GM19468 (cell line): ENCODE measurements at regions not wholly inside any gene's neighbourhood (a gene's known extent, or its start where the extent isn't known, plus 50 kb on each side); places are given as distances from the start of the nearest gene placed in this dataset.

Experiments used
- ATAC-seq: cut with Tn5 transposase; IDR thresholded peaks from one replicate; pipeline ENCODE4 v1.9.1; 2021; ENCODE audit warnings: mild to moderate bottlenecking, moderate library complexity, moderate number of reproducible peaks; ENCODE audit not compliant: unreplicated experiment; ENCODE audit errors: extremely low read depth

DNA sequence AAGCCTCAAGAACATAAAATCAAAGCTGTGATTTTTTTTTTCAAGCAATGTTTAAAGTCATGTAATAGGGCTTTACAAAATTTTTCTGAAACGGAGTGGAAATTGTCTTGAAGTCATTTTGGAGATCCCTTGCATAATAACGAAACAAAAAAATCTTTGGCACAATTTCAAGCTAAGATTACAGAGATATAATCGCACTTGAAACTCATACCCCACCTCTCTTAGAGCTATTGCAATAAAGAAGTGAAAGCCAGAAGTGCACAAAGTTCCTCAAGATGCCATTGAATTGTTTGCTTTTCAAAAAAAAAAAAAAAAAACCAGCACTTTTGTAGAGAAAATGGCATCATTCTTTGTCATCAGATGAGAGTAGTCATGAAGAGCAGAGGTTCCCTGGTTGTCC lies 152.3 kb downstream of the PAX3 start:
- ATAC-seq = no peak

DNA sequence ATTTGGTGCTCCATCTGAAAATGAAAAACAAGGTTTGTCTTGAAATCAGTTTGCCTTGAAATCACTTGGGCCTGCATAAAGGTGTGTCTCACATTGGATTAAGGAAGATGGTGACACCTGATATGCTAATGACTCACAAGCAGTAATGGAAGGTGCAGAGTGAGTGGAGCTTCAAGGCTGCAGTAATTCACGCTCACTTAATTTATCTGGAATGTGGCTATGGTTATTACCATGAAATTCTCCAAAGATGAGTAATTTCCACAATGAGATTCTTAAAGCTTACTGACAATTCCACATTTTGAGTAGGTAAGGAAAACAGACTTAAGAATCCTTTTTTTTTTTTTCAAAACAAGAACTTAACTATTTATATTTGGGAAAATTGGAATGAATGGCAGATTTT lies 156.8 kb downstream of the PAX3 start:
- ATAC-seq = no peak

DNA sequence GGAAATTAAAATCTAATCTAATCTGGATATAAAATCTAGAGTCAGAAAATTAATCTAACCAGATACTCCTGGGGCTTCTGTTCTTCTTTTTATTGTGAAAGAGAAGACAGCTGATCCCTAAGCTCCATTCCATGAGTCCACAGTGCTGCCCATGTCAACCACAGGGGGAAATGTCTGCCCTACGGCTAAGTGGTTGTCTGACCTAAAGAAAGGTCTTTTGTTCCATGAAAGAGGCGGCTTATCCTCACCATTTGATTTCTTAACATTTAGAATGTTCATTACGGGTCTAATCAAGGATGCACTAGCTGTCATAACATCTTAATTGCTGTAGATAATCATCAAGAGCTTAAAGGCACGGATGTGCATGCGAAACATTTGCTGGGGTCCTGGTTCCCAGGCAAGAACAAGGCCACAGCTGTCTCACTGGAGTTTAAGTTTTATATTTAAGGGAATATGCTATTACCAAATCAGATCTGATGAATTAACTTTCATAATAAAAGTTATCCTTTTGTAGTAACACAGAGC lies 162.6 kb downstream of the PAX3 start:
- no peak for ATAC-seq

DNA sequence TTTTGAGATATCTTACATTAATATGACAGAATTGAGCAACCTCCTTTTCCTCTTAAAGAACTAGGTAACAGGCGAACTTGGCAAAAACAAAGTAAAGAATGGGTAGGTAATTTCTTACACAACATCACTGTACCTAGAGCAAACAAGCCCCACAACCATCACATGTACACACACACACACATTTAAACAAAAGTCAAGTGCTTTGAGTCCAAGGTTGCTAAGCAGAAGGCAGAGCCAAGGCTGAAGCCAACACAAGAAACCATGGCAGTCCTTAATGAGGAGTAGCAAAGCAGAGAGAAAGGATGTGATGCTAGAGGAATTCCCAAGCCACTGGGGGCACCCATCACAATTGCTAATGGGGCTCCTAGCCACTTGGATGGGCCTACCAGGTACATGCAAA lies 164.1 kb downstream of the PAX3 start:
- no peak for ATAC-seq

DNA sequence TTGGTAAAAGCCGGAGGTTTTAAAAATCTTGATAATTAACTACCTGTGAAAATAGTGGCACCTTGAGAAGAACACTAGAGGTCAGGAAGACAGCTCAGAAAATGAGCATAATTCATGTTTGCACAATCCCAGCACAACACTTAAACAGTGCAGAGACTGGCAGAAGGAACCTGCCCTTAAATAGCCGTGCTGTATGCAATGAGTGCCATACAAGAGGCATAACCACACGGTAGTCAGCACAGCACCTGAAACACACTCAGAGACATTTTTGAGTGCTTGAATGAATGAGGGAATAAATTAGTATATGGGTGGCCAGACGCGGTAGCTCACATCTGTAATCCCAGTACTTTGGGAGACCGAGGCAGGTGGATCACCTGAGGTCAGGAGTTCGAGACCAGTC lies 164.9 kb downstream of the PAX3 start:
- ATAC-seq = no peak

DNA sequence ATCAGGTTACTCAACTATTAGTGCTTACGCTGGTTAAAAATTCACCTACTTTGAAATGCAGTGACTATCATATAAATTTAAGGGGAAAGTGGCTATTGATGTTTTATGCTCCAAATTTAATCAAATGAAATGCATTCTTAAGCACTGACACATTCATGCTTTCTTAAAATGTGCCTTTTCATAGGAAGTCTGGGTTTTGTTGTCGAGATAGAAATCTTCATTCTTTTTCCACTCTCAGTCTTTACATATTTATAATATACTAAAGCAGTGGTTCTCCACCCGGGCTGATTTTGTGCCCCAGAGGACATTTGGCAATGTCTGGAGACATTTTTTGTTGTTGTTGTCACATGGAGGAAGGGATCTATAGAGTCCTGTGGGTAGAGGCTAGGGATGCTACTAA lies 167.9 kb downstream of the PAX3 start:
- no peak for ATAC-seq

DNA sequence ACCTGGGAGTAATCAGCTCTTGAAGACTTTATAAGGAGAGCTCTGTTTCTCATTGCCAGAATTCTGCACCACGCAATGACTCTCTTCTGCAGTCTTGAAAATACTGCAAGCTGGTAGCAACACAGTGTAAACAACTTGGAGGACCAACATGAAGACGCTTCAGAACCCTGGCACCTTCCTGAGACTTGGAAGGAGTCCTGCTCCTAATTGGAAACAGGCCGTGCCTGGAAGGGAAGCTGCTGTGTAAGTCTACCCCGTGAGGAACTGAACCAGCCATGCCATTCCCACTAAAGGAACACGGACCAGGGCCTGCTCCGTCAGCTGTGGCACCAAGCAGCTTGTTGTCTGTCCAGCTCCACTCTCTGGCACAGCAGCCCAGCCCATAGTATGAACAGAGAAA lies 171.1 kb downstream of the PAX3 start:
- no peak for ATAC-seq

DNA sequence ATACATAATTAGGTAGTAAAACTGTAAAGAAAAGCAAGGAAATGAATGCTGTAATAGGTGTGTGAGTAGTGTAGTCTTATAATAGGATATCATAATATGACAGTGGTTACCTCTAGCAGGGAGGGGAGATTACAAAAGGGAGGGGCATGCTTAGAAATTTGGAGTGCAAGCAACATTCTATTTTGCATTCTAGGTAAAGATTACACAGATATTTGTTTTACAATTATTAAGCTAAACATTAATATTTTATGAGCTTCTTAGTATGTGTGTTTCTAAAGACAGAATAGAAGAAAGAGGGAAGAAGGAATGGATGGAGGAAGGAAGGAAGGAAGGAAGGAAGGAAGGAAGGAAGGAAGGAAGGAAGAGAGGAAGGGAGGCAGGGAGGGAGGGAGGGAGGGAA lies 177.9 kb downstream of the PAX3 start:
- ATAC-seq = no peak

DNA sequence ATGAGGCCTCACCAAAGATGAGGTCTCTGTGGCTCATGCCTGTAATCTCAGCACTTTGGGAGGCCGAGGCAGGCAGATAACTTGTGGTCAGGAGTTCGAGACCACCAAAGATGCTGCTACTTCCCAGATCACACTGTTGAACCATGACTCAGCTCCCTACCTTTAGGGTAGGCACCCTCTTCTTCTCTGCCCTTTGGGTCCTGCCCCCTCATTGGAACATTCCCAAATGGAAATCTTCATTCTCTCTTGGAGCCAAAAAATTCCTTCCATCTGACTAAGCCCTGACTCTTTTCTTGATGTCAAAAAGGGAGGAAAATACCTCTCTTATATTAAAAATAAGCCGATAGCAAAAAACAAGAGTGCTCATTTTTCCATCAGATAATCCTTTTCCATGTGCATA lies 183.5 kb downstream of the PAX3 start:
- ATAC-seq = no peak

DNA sequence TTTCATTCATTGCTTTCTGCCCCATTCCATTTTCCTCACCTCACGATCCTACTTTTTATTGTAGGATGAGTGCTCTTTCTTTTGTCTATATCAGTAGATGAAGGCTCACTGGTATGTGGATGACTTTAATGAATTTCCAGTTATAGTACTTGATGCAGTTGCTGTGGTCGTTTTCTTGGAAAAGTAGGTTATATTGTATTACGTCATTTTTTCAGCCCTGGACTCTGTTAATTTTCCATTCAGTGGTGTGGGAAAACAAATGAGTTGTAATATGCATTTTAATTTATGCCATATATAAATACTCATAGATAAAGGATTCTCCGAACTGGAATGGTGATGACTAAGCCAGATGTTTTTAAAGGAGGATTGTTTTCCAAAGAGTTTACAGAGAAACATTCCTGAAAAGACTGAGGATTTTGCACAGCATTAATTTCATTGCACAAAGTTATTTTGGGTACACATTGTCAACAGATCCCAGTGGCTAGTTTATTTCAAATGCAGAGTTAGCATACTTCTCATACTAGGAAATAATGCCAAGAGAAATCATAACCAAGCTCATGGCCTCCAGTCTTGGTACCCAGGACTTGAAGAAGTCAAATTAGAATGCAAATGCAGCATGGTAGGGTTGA lies 189.7 kb downstream of the PAX3 start:
- ATAC-seq = no peak

DNA sequence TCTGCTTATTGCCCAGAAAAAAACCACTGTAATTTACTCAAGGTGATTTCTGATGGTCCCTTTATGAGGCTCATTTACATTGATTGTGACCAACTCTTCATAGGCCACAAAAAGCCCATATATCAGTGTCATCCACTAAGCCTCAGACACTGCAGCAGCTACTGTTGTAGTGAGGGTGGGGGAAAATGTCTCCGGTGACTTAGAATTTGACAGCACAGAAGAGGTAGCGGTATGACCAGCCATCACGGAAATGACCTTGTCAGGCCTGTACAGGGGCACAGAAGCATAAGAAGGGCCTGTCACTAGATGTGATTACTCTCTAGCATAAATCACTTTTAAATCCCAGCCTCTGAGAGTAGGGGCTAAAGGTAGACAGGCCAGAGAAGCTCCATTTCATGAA lies 190.3 kb downstream of the PAX3 start:
- no peak for ATAC-seq

DNA sequence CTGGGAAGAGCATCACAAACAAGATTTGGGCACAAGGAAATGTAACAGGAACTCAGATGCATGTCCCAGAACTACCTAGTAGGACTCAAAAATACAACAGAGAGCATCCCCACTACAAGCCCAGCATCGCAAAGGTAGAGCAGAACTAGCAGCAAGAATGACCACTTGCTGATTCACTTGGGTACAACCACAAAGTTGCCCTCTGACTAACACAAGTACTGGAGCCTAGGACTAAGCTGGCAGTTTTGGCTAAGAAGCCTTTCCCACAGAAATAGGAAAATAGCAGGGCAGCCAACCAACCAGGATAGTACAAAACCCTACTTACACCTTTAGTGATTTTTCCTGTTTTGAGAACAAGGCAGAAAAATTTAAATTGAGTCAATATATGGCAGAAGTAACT lies 193.8 kb downstream of the PAX3 start:
- ATAC-seq = no peak

DNA sequence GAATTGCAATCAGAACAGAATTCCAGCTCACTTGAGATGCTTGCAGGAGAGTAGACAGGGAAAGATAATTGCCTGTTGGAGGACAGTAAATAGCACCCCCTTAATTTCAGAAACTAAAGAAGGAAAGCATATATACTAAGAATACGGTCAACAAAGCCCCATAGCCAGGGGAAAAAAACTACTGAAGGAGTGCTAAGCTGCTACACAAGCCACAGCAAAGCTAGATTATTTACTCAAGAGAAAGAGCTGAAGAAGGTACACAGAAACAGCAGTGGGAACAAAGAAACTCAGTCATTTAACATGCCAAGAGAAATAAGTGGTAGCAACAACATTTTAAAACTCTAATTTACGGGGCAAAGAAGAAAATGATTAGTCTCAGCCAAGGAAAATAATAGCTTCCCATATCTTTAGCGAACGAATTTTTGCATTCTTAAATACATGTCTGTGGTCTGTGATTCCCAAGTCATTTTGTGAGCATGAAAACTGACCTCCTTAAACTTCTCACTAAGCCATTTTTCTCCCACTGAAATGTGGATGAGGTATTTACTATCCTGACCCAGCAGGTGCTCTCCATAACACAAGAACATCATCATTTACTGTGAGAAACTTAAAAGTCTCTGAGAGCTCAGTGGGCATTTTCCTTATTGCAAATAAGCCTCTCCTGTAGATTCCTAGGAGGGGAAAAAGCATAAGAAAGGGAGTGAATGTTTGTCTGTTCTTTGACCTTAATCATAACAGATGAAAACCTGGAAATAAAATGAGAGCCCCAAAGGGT lies 196.0 kb downstream of the PAX3 start:
- ATAC-seq = no peak

DNA sequence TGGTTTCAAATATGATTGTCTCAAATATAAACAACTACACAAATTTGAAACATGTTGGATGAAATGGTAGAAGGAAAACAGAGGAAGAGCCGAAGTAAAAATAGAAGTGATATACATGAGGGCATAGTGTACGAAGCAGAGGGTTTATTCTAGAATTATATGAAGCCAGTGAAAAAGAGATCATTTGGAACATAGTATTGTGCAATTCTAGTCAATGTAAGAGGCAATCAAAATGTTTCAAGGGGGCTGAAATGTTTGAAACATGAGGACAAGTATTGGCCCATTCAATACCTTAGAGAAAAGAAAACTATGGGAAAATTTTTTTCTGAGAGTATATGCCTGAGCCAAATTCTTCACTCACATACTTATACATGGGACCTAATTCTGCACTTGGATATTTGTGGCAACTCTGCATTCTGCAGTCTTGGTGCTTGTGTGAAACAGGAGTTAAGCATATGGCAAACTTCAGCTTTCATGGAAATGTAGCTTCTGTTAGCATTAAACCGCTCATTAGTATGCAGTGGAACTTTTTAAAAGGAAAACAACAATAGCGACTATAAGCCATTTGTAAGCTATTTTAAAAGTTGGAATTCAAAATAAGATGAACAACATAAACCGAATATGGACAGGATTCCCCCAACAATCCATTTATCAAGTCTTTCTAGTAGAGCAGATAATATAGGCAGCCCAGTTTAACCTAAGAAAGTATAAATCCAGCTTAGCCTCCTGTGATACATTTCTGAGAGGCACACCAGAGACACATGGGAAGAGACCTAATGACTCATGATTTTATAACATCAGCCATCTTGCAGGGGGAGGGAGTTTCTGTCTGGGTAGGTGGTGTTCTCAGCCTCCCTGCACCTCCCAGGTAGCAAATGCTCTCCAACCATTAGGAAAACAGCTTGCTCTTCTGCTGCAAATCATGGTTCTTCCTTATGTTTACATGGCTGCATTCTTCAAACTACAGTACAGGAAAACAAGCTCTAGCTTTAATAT lies 197.8 kb downstream of the PAX3 start:
- ATAC-seq = no peak

DNA sequence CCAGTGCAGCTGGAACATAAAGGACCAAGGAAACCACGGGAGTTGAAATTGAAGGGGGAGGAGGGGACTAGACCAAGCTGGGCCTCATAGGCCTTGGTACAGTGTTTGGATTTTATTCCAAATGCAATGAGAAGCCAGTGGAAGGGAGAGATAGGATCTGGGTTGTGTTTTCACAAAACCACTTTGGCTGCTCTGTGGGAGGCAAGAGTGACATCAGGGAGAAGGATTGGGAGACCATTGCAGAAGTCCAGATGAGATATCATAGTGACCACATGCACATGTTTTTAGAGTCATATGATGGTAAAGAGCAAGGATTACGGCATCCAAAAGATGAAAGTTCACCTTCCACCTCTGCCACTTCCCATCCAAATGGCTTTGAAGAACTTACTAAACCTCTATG lies 210.2 kb downstream of the PAX3 start:
- no peak for ATAC-seq

DNA sequence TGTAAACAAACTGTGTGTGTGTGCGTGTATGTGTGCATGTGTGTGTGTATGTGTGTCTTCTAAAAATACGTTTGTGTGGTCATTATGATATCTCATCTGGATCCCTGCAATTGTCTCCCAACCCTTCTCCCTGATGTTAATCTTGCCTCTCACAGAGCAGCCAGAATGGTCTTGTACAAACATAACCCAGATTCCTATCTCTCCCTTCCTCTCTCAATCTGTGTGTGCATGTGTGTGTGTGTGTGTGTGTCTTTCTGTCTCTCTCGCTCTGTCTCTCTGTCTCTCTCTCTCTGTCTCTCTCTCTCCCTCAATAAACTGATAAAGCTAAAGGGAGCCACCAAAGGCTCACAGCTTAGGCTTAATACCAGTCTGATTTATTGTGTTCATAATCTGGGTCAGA lies 210.8 kb downstream of the PAX3 start:
- ATAC-seq = no peak

DNA sequence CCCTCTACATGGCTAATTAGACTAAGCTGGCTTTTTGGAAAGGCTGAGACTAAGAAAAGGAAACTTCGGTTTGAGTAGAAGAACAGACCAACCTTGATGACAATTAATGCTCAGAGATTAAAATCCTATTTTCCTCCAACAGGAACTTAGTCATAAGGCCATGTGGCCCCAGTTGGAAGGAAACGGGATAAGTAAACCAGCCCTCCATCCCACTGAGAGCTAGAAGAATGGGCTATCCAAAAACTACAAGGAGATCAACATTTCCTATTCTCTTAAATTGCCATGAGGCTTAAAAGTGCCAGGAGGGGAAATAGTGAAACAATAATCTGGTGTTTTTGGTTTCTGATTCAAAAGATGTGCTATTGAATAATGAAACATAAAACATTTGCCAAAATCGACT lies 216.6 kb downstream of the PAX3 start:
- ATAC-seq = no peak

DNA sequence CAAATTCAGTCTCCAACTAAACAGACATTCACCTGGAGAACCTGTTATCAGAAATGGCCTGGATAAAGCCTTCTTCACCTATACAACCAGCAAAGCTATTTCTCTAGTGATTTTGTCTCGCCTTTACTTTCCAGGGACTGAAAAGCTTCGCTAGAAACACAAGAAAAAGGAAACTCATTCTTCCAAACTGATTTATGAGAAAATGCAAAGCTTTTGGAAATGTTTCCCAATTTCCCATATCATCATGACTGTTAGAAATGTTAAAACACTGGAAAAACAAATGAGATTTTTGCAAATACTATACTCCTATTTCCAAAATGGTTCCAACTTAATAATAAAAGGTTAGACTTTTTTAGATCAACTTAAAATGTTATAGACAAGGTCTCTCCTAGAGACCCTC lies 218.7 kb downstream of the PAX3 start:
- ATAC-seq = no peak

DNA sequence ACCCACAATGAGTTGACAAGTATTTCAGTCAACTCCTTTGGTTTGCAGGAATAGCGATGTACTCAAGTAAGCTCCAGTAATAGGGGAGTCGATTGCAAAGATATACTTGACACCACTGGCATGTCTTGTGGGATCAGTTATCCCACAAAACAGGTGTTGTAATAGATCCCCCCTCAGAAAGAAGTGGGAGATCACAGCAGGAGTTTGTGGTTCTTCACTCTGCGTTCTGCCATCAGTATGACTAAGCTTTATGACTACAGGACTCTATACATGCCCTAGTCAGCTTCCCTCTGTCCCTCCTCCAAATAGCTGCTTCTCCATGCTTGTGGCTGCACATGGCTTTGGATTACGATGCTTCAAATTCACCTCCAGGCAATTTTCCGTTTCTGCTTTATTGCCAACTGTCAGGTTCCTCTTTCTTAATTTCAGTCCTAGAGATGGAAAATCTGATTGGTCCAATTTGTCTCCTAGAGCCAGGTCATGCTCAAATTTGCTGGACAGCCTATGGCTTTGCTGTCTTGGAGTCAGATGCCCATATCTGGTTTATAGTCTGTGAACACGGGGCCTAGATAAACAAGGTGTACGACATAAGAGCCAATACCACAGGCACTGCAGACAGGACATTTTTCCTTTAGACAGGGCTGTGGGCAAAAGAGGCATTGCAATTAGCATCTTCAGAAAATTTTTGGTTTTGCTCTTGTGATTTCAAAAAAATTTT lies 221.7 kb downstream of the PAX3 start:
- no peak for ATAC-seq

DNA sequence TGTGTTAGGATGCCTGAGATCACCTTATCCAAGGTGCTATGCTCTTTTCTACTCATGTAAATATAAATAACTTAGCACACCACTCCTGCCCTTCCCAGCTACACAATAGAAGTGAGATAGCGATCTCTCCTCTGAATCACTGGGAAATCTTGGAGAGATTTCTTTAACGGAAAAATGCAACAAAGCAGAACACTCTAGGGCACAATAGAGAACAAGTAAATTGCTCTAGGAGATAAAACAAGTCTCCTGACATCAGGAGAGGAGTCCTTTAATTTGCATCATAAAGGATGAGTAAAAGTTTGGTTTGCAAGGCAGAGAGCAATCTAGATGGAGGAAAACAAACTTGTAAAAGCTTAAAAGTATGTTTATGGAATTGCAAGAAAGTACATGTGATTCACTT lies 224.1 kb downstream of the PAX3 start:
- ATAC-seq = no peak
